ENCODE measurements at regions not wholly inside any gene's neighbourhood (a gene's known extent, or its start where the extent isn't known, plus 50 kb on each side); places are given as distances from the start of the nearest gene placed in this dataset.
"Not testable (repeated sequence)": the region's sequence is repeated elsewhere in the genome, so short reads cannot be mapped to it uniquely, and the experiment has no call there.

DNA sequence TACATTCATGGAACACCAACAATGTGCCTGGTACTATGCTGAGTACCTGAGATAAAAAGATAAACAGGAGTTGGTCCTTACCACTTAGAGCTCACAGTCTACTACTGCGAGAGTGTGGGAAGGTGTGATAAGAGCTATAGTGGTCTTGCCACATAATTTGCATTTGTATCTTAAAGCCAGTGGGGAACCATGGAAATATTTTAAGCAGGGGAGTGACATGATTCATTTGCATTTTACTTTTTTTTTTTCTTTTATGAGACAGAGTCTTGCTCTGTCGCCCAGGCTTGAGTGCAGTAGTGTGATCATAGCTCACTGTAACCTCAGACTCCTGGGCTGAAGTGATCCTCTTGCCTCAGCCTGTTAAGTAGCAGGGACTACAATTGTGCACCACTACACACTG, 53.6 kb downstream of the SRGAP2 start:
- H3K9me3 Mint-ChIP-seq (ENCODE audit: low read depth); H3K36me3 Mint-ChIP-seq; H3K4me3 Mint-ChIP-seq; H3K4me1 Mint-ChIP-seq (ENCODE audit: low read depth); H3K27me3 Mint-ChIP-seq; H3K27ac Mint-ChIP-seq: not testable (repeated sequence)

DNA sequence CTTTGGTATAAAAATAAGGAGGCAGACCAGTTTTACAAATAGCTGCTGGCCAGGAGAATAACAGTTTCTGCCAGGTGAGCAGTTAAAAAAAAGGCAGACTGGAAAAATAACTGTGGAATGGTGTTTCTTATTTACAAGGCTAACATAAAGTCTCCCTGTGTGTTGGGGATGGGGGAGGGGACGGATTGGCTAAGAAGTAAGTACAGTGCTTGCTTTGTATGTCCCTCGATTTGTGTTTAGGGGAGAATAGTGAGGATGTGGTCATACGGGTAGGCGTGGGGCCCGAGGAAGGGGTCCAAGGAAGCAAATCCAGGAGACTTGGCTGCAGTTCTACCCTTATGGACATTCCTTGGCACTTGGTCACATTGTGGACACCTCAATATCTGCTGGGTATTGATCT, 58.1 kb downstream of the SRGAP2 start:
- H3K36me3 Mint-ChIP-seq; H3K4me3 Mint-ChIP-seq; H3K9me3 Mint-ChIP-seq (ENCODE audit: low read depth); H3K4me1 Mint-ChIP-seq (ENCODE audit: low read depth); H3K27me3 Mint-ChIP-seq; H3K27ac Mint-ChIP-seq: not testable (repeated sequence)

DNA sequence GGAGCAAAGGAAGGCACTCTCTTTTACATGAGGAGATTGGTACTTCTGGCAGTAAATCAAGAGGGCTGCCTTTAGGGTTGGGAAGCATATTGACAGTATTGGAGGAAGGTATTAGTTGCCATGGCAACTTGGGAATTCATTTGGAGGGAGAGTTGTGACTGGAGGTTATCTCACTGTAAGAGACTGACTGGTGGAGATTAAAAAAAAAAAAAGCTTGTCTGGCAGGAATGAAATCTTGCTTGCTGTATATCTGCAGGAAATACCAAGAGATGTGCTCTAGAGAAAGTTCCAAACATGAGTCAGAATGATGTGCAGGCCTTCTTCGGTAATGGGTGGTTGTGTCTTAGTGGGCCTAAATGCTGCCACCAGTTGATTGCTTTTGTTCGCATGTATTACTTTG, 59.1 kb downstream of the SRGAP2 start:
- not testable (repeated sequence) for H3K4me3 Mint-ChIP-seq; H3K9me3 Mint-ChIP-seq (ENCODE audit: low read depth); H3K4me1 Mint-ChIP-seq (ENCODE audit: low read depth); H3K27ac Mint-ChIP-seq; H3K36me3 Mint-ChIP-seq; H3K27me3 Mint-ChIP-seq

DNA sequence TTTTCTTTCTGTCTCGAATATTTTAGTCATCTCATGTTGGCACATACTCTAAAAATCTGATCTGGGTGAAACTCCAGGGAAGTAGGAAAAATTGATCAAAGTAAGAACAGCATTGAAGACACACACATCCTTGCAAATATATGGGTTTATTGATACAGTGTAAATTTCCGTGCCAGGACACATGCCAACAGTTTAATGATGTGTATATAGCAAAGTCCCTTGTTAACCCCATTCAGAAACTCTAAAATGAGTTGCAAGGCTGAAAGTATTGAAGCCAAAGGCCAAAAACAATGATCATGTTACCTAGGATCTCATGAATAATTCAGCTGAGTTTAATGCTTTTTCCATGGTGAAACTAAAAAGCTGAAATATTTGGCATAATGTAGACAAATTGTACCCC, 61.6 kb downstream of the SRGAP2 start:
- H3K36me3 Mint-ChIP-seq, H3K27ac Mint-ChIP-seq: not testable (repeated sequence)

DNA sequence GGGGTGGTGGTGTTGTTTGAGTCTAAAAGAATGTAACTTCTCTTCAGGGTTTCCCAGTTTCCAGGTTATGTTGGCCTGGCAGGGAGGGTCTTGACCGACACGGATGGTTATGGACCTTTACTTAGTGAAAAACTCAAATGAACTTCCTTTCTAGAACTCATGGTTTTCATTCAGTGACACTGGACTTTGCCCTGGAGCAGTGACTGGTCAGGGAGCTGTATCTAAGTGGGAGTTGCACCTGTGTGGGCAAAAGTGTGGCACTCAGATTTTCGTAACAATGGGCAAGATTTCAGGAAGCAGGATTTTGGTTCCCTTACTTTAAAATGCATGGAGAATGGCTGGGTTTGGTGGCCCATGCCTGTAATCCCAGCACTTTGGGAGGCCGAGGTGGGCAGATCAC, 67.8 kb downstream of the SRGAP2 start:
- not testable (repeated sequence) for H3K4me1 Mint-ChIP-seq (ENCODE audit: low read depth); H3K27me3 Mint-ChIP-seq; H3K36me3 Mint-ChIP-seq; H3K4me3 Mint-ChIP-seq; H3K9me3 Mint-ChIP-seq (ENCODE audit: low read depth); H3K27ac Mint-ChIP-seq

More for the DNA sequence above, 61.6 kb downstream of the SRGAP2 start:
- not testable (repeated sequence) for H3K27me3 Mint-ChIP-seq; H3K9me3 Mint-ChIP-seq (ENCODE audit: low read depth); H3K4me1 Mint-ChIP-seq (ENCODE audit: low read depth); H3K4me3 Mint-ChIP-seq

DNA sequence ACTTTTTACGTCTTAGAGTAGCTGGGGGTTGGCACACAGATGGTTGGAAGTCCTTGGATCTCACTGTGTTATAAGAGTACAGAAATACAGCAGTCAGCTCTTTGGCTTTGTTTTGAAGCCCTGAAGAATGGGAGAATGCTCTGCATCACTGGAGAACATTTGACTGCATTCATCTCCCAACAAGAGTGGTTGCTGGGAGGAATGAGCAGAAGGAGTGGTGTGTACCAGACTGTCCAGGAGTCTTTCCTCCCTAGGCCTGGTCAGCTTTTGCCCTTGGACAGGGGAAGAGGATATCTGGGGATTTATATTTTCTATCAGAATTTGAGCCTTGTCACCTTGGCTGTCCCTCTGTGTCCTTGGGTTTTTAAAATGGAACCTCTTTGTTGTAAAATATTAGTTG, 69.8 kb downstream of the SRGAP2 start:
- not testable (repeated sequence) for H3K4me3 Mint-ChIP-seq; H3K27ac Mint-ChIP-seq; H3K27me3 Mint-ChIP-seq; H3K4me1 Mint-ChIP-seq (ENCODE audit: low read depth); H3K36me3 Mint-ChIP-seq; H3K9me3 Mint-ChIP-seq (ENCODE audit: low read depth)

DNA sequence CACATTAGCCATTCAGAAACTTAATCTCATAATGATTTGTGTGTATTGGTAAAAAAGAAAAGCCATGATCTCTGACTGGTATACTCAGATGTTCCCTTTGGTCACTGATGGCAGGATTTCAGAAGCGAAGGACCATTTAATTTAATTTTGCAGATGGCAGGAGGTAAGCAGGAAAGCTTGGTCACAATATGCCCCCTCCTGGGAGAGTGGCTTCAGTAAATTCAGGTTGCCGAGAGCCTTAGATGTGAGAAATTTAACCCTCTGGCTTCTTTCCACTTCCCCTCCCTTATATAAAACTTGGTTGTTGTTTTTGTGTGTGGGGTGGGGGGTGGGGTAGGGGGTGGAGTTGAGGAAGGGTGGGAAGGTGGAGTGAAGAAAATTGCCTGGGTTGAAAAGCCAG, 72.8 kb downstream of the SRGAP2 start:
- not testable (repeated sequence) for H3K9me3 Mint-ChIP-seq (ENCODE audit: low read depth); H3K4me3 Mint-ChIP-seq; H3K27ac Mint-ChIP-seq; H3K27me3 Mint-ChIP-seq; H3K4me1 Mint-ChIP-seq (ENCODE audit: low read depth); H3K36me3 Mint-ChIP-seq

DNA sequence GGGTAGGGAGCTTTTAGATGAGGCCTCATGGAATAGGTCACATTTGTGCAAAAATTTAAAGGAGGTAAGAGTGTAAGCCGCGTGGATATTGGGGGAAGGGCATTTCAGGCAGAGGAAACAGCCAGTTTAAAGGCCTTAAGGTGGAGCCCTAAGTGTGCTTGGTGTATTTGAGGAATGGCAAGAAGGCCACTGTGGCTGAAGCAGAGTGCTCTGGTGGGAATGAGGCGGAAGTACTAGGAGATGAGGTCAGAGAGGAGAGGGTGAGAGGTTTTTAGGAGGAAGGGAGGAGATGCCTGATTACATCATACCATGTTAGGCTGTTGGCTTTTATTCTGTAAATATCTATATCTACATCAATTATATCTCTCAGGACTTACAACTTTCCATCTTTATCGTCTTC, 75.3 kb downstream of the SRGAP2 start:
- not testable (repeated sequence) for H3K27ac Mint-ChIP-seq; H3K4me1 Mint-ChIP-seq (ENCODE audit: low read depth); H3K36me3 Mint-ChIP-seq; H3K27me3 Mint-ChIP-seq; H3K4me3 Mint-ChIP-seq; H3K9me3 Mint-ChIP-seq (ENCODE audit: low read depth)

DNA sequence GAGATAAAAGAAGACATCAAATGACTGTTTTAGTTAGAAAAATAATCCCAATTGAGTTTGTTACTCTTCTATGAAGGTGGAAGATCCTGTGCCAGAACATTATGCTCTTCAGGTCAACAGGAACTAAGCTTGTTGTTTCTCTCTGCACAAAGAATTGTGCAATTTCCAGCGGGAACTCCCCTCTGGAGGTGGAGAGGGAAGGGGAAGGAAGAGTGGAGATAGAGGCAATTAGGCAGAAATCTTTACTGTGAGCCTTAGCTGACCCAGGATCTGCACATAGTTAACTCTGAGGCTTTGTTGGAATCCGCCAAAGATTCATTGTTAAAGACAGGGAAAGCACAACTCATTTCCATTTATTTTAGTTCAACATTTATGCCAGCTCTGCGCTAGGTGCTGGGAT, 77.3 kb downstream of the SRGAP2 start:
- not testable (repeated sequence) for H3K27me3 Mint-ChIP-seq; H3K27ac Mint-ChIP-seq; H3K4me3 Mint-ChIP-seq; H3K4me1 Mint-ChIP-seq (ENCODE audit: low read depth); H3K9me3 Mint-ChIP-seq (ENCODE audit: low read depth); H3K36me3 Mint-ChIP-seq

DNA sequence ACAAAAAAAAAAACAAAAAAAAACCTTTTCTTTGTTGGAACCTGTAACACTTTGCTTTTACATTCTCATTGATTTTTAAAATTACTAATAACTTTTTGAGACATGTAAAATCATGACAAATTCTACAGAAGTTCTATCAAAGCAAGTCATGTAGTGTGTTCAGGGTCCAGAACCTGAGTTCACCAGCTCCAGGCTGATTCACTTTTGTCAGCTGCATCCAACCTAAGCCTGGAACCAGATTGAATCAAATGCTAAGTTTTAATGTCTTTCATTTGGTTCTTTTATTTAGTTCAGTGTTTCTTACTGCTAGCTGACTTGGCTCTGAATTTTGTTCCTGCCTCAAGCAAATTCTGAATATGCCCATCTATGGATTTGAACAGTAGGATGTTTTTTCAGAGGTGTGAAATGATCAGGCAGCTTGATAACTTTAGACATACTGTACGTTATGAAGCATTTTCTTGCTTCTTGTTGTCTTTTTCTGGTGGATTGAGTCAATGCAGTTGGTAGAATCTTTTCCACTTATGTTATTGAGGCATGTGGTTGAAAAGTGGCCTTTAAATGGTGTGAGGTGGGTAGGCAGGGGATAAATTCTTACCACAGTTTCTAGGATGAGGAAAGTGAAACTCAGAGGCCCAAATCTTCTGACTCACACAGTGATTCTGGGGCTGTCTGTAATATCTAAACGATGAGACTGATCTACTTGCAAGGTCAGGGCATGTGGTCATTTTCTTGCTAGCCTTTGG, 78.7 kb downstream of the SRGAP2 start:
- not testable (repeated sequence) for H3K4me3 Mint-ChIP-seq; H3K27ac Mint-ChIP-seq; H3K27me3 Mint-ChIP-seq; H3K4me1 Mint-ChIP-seq (ENCODE audit: low read depth); H3K36me3 Mint-ChIP-seq; H3K9me3 Mint-ChIP-seq (ENCODE audit: low read depth)

DNA sequence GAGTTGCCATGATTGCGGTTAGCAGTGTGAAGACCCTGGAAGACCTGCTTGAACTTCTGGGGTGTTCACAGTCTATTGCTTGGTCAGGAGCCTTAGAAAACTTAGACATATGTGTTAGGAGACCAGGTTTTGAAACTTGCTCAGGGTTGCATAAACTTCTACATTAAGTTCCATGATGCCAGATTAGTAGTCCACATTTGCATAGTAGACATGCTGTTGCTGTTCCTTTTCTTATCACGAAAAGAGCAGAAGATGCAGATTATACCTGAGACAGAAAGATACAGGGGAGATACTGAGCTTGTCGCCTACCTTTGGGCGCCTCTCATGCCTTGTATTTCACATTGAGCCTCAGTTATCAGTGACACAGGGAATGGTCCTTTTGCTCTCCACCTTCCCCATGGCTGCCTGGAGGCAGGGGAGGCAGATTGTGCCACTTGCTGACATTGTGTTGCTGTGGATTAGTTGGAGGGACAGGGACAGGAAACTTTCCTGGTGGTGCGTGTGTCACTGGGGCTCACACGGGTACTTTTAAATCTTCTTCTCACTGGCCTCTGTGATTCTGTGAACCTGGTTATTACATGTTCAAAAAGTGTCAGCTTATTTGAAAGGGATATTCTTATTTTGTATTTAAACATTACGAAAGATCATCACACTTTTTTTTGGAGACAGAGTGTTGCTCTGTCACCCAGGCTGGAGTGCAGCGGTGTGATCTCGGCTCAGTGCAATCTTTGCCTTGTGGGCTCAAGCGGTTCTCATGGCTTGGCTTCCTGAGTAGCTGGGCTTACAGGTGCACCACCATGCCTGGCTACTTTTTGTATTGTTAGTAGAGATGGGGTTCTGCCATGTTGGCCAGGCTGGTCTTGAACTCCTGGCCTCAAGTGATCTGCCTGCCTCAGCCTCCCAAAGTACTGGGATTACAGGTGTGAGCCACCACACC, 82.0 kb downstream of the SRGAP2 start:
- H3K36me3 Mint-ChIP-seq; H3K27me3 Mint-ChIP-seq; H3K4me3 Mint-ChIP-seq; H3K27ac Mint-ChIP-seq; H3K9me3 Mint-ChIP-seq (ENCODE audit: low read depth); H3K4me1 Mint-ChIP-seq (ENCODE audit: low read depth): not testable (repeated sequence)

DNA sequence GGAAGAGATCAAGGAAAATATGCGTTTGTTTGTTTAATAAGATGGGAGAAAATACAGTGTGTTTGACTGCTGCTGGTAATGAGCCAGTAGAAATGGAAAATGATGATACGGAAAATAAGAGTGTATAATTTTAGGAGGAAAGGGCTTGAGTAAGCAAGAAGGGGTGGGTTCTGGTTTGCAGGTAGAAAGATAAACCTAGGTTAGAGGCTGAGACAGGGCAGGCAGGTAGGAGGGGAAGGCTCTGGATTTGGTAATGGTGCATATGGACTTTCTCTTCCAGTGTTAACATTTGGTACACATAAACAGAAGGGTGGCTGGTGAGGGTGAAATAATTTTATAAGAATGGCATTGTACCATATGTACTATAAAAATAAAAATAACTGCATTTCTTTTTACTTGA, 84.4 kb downstream of the SRGAP2 start:
- not testable (repeated sequence) for H3K36me3 Mint-ChIP-seq; H3K4me1 Mint-ChIP-seq (ENCODE audit: low read depth); H3K27me3 Mint-ChIP-seq; H3K9me3 Mint-ChIP-seq (ENCODE audit: low read depth)
- Mint-ChIP-seq H3K4me3 (peak overlapping the region; percentile 61), H3K27ac (peak overlapping the region; percentile 30)

DNA sequence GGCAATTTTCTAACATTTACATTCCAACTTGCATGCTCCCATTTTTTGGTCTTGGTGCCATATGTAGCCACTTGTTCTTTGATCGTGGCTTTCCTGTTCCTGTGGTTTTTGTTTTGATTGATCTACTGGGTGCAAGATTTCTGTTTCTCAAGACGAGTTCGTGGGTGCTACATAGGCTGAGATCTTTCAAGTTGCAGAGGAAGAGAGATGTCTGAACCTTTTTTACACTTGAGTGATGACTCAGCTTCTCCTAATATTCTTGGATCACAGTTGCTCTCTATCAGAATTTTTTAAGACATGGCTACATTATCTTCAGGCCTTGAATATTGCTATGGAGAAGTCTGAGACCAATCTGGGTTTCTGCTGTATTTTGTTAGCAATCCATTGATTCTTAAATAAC, 85.1 kb downstream of the SRGAP2 start:
- H3K27me3 Mint-ChIP-seq; H3K27ac Mint-ChIP-seq; H3K9me3 Mint-ChIP-seq (ENCODE audit: low read depth): not testable (repeated sequence)

DNA sequence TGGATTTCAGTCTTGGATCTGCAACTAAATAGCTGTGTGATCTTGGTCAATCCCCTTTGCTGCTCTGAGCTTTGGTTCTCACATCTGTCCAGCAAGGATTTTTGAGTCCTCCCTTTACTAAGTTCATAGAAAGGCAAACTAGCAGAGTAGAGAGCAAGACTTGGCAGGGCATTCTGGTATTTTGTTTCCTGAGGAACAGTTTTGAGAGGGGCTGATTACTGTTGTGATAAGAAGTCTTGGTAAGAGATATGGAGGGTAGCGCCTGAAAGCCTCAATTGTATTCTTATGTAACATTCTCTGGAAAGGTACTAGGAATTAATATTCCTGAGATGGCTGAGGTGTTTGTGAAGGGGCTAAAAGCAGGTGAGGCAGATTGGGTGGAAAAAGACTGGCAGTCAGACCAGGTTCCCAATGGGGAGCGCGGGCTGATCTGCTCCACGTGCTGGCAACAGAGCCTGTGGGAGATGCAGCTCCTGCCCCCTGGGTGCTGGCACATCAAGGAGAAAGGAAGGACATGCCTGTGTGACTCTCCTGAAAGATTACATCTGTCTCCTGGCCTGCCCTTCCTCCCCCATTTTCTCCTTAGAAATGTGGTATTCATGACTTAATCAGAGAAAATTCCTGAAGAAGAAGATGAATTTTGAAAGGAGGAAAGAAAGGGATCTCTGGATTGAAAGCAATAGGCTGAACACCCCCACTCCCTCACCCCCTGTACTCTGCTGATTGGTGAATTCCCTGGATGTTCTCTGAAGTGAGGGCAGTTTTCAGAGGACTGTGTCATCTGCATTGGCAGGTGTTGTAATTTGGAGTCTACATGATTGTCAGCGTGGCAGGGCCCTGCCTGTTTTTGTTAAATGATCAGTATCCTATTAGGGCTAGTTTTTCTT, 94.0 kb downstream of the SRGAP2 start:
- not testable (repeated sequence) for H3K4me3 Mint-ChIP-seq; H3K4me1 Mint-ChIP-seq (ENCODE audit: low read depth)

More for the DNA sequence above, 85.1 kb downstream of the SRGAP2 start:
- H3K36me3 Mint-ChIP-seq; H3K4me3 Mint-ChIP-seq; H3K4me1 Mint-ChIP-seq (ENCODE audit: low read depth): not testable (repeated sequence)

DNA sequence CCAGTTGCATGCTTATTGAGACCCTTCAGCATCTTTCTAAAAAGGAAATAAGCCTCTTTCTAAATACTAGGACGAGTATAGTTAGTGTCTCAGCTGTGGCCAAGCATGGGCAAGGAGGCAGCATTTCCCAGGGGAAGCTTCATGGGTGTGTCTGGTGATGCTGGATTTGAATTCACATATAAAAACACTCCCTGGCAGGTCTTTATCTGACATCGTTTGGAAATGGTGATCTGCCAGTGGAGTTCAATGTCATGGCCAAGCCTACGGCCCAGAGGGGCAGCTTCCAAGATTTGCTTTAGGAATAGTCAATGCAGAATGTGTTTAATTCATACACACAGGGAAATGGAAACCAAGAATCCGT, 94.7 kb downstream of the SRGAP2 start:
- H3K27me3 Mint-ChIP-seq; H3K4me3 Mint-ChIP-seq; H3K4me1 Mint-ChIP-seq (ENCODE audit: low read depth); H3K36me3 Mint-ChIP-seq; H3K27ac Mint-ChIP-seq; H3K9me3 Mint-ChIP-seq (ENCODE audit: low read depth): not testable (repeated sequence)

More for the DNA sequence above, 94.0 kb downstream of the SRGAP2 start:
- not testable (repeated sequence) for H3K36me3 Mint-ChIP-seq; H3K27me3 Mint-ChIP-seq; H3K9me3 Mint-ChIP-seq (ENCODE audit: low read depth); H3K27ac Mint-ChIP-seq
